NB4 (cell line): ENCODE measurements at regions not wholly inside any gene's neighbourhood (a gene's known extent, or its start where the extent isn't known, plus 50 kb on each side); places are given as distances from the start of the nearest gene placed in this dataset.

Source experiments
- MYC ChIP-seq: IDR thresholded peaks from 2 replicates; pipeline ENCODE4 v1.6.1; 2011; ENCODE audit warnings: low read depth, low read length
- POLR2A ChIP-seq: IDR thresholded peaks from 2 replicates; pipeline ENCODE4 v1.6.1; 2011; ENCODE audit warnings: mild to moderate bottlenecking; ENCODE audit not compliant: insufficient read length; ENCODE audit errors: extremely low read depth

GRCh38 chr2:129067953-129068352 is 749.3 kb upstream of the HS6ST1 start:
- no peak for TF ChIP-seq POLR2A
- no peak for TF ChIP-seq MYC
